ENCODE measurements at regions not wholly inside any gene's neighbourhood (a gene's known extent, or its start where the extent isn't known, plus 50 kb on each side); places are given as distances from the start of the nearest gene placed in this dataset.

- POLR2A ChIA-PET = interaction anchor here (0.6 kb wide), 1 partner anchor 140 kb away, joined by 3 read pairs; no protein-coding TSS in a partner anchor
- CTCF ChIA-PET = no interaction called here
- Mint-ChIP-seq H3K9me3 (ENCODE audit: low read depth) (peaks cover 10% of the 10 kb centered on the region), H3K36me3 (ENCODE audit: low read depth) (peaks cover 6% of the 10 kb centered on the region), H3K27ac (peak overlapping the region; percentile 77), H3K4me3 (no peak overlapping the region), H3K4me1 (peaks cover 30% of the 10 kb centered on the region), H3K27me3 (no peaks in the 10 kb centered on the region)
- ATAC-seq (peak; percentile 73), DNase-seq (peak; percentile 33)
- intact Hi-C loops (cut with DNase I, micrococcal nuclease) = loop anchor here (1.0 to 5.0 kb wide), 8 partner anchors 16 to 510 kb away; no protein-coding TSS in a partner anchor
Measured at GRCh38 chr10:3622427-3622826, 162.6 kb downstream of the KLF6 start.

GRCh38 chr10:3620818-3621217 is 164.2 kb downstream of the KLF6 start:
- Mint-ChIP-seq H3K36me3 (ENCODE audit: low read depth) (peaks cover 6% of the 10 kb centered on the region), H3K27ac (no peak overlapping the region), H3K9me3 (ENCODE audit: low read depth) (peaks cover 10% of the 10 kb centered on the region), H3K4me3 (no peak overlapping the region), H3K27me3 (no peaks in the 10 kb centered on the region), H3K4me1 (peaks cover 30% of the 10 kb centered on the region)
- DNase-seq (no peak), ATAC-seq (no peak)
- ChIA-PET CTCF (no interaction called here), POLR2A (no interaction called here)
- intact Hi-C loops (cut with DNase I, micrococcal nuclease) = loop anchor here in 1 of 2 experiments (5.0 kb wide), 1 partner anchor 511 kb away; no protein-coding TSS in a partner anchor

GRCh38 chr10:3619241-3619640 is 165.8 kb downstream of the KLF6 start:
- intact Hi-C loops (cut with DNase I, micrococcal nuclease) = no loop called here
- no peak overlapping the region for H3K4me3 Mint-ChIP-seq
- peaks cover 6% of the 10 kb centered on the region for H3K36me3 Mint-ChIP-seq (ENCODE audit: low read depth)
- no peaks in the 10 kb centered on the region for H3K27me3 Mint-ChIP-seq
- H3K9me3 Mint-ChIP-seq (ENCODE audit: low read depth) = peaks cover 10% of the 10 kb centered on the region
- CTCF ChIA-PET = no interaction called here
- H3K4me1 Mint-ChIP-seq = peaks cover 24% of the 10 kb centered on the region
- ATAC-seq = no peak
- H3K27ac Mint-ChIP-seq = no peak overlapping the region
- no peak for DNase-seq
- POLR2A ChIA-PET = no interaction called here

GRCh38 chr10:3616880-3617279 is 168.1 kb downstream of the KLF6 start:
- ChIA-PET CTCF (no interaction called here), POLR2A (no interaction called here)
- H3K27me3 Mint-ChIP-seq = no peaks in the 10 kb centered on the region
- ATAC-seq = no peak
- H3K9me3 Mint-ChIP-seq (ENCODE audit: low read depth) = peaks cover 17% of the 10 kb centered on the region
- peaks cover 3% of the 10 kb centered on the region for H3K4me1 Mint-ChIP-seq
- no peak overlapping the region for H3K4me3 Mint-ChIP-seq
- intact Hi-C loops (cut with DNase I, micrococcal nuclease) = no loop called here
- peaks cover 8% of the 10 kb centered on the region for H3K36me3 Mint-ChIP-seq (ENCODE audit: low read depth)
- no peak overlapping the region for H3K27ac Mint-ChIP-seq
- no peak for DNase-seq

- Mint-ChIP-seq H3K4me1 (no peaks in the 10 kb centered on the region), H3K9me3 (ENCODE audit: low read depth) (peaks cover 28% of the 10 kb centered on the region), H3K36me3 (ENCODE audit: low read depth) (peaks cover 12% of the 10 kb centered on the region), H3K27me3 (no peaks in the 10 kb centered on the region), H3K27ac (no peak overlapping the region), H3K4me3 (no peak overlapping the region)
- ChIA-PET POLR2A (no interaction called here), CTCF (no interaction called here)
- DNase-seq (no peak), ATAC-seq (no peak)
- intact Hi-C loops (cut with DNase I, micrococcal nuclease) = no loop called here
Measured at GRCh38 chr10:3613318-3613717, 171.7 kb downstream of the KLF6 start.

- Mint-ChIP-seq H3K4me3 (no peak overlapping the region), H3K27ac (no peak overlapping the region), H3K27me3 (no peaks in the 10 kb centered on the region), H3K4me1 (no peaks in the 10 kb centered on the region), H3K36me3 (ENCODE audit: low read depth) (peaks cover 15% of the 10 kb centered on the region), H3K9me3 (ENCODE audit: low read depth) (peaks cover 33% of the 10 kb centered on the region)
- CTCF ChIA-PET = no interaction called here
- no peak for DNase-seq
- intact Hi-C loops (cut with DNase I, micrococcal nuclease) = no loop called here
- POLR2A ChIA-PET = no interaction called here
- ATAC-seq = peak; percentile 36
Measured at GRCh38 chr10:3612183-3613001, 172.6 kb downstream of the KLF6 start.

- ATAC-seq (peak; percentile 96), DNase-seq (no peak)
- peaks cover 14% of the 10 kb centered on the region for H3K36me3 Mint-ChIP-seq (ENCODE audit: low read depth)
- ChIA-PET POLR2A (no interaction called here), CTCF (interaction anchor here (0.6 kb wide), 1 partner anchor 125 kb away, joined by 3 read pairs; no protein-coding TSS in a partner anchor)
- intact Hi-C loops (cut with DNase I, micrococcal nuclease) = loop anchor here (1.0 to 2.0 kb wide), 2 partner anchors 16 kb away; no protein-coding TSS in a partner anchor
- peaks cover 15% of the 10 kb centered on the region for H3K4me1 Mint-ChIP-seq
- no peak overlapping the region for H3K4me3 Mint-ChIP-seq
- peaks cover 2% of the 10 kb centered on the region for H3K27me3 Mint-ChIP-seq
- H3K9me3 Mint-ChIP-seq (ENCODE audit: low read depth) = peaks cover 30% of the 10 kb centered on the region
- H3K27ac Mint-ChIP-seq = peak overlapping the region; percentile 5
Measured at GRCh38 chr10:3606309-3606708, 178.7 kb downstream of the KLF6 start.

GRCh38 chr10:3605882-3606281 is 179.1 kb downstream of the KLF6 start:
- DNase-seq = peak; percentile 12
- peaks cover 25% of the 10 kb centered on the region for H3K9me3 Mint-ChIP-seq (ENCODE audit: low read depth)
- peaks cover 2% of the 10 kb centered on the region for H3K27me3 Mint-ChIP-seq
- ChIA-PET CTCF (no interaction called here), POLR2A (no interaction called here)
- intact Hi-C loops (cut with DNase I, micrococcal nuclease) = loop anchor here (1.0 to 2.0 kb wide), 2 partner anchors 16 to 17 kb away; no protein-coding TSS in a partner anchor
- no peak for ATAC-seq
- H3K4me3 Mint-ChIP-seq = no peak overlapping the region
- peaks cover 15% of the 10 kb centered on the region for H3K4me1 Mint-ChIP-seq
- no peak overlapping the region for H3K27ac Mint-ChIP-seq
- peaks cover 14% of the 10 kb centered on the region for H3K36me3 Mint-ChIP-seq (ENCODE audit: low read depth)

GRCh38 chr10:3595736-3596135 is 189.3 kb downstream of the KLF6 start:
- no peaks in the 10 kb centered on the region for H3K4me1 Mint-ChIP-seq
- H3K27ac Mint-ChIP-seq = no peak overlapping the region
- H3K4me3 Mint-ChIP-seq = no peak overlapping the region
- peaks cover 5% of the 10 kb centered on the region for H3K27me3 Mint-ChIP-seq
- intact Hi-C loops (cut with DNase I, micrococcal nuclease) = no loop called here
- POLR2A ChIA-PET = no interaction called here
- CTCF ChIA-PET = interaction anchor here (0.7 kb wide), 1 partner anchor 1159 kb away, joined by 3 read pairs; no protein-coding TSS in a partner anchor
- ATAC-seq = no peak
- DNase-seq = no peak
- no peaks in the 10 kb centered on the region for H3K9me3 Mint-ChIP-seq (ENCODE audit: low read depth)
- no peaks in the 10 kb centered on the region for H3K36me3 Mint-ChIP-seq (ENCODE audit: low read depth)

GRCh38 chr10:3593611-3594010 is 191.4 kb downstream of the KLF6 start:
- no peak overlapping the region for H3K27ac Mint-ChIP-seq
- ChIA-PET CTCF (no interaction called here), POLR2A (no interaction called here)
- no peak overlapping the region for H3K4me3 Mint-ChIP-seq
- no peaks in the 10 kb centered on the region for H3K4me1 Mint-ChIP-seq
- H3K9me3 Mint-ChIP-seq (ENCODE audit: low read depth) = no peaks in the 10 kb centered on the region
- ATAC-seq (no peak), DNase-seq (no peak)
- no peaks in the 10 kb centered on the region for H3K36me3 Mint-ChIP-seq (ENCODE audit: low read depth)
- no peaks in the 10 kb centered on the region for H3K27me3 Mint-ChIP-seq
- intact Hi-C loops (cut with DNase I, micrococcal nuclease) = no loop called here

- H3K4me3 Mint-ChIP-seq = no peak overlapping the region
- POLR2A ChIA-PET = no interaction called here
- no peaks in the 10 kb centered on the region for H3K36me3 Mint-ChIP-seq (ENCODE audit: low read depth)
- intact Hi-C loops (cut with DNase I, micrococcal nuclease) = no loop called here
- DNase-seq (no peak), ATAC-seq (no peak)
- peaks cover 3% of the 10 kb centered on the region for H3K27me3 Mint-ChIP-seq
- CTCF ChIA-PET = interaction anchor here (0.7 kb wide), 1 partner anchor 69 kb away, joined by 3 read pairs; no protein-coding TSS in a partner anchor
- no peaks in the 10 kb centered on the region for H3K4me1 Mint-ChIP-seq
- no peaks in the 10 kb centered on the region for H3K9me3 Mint-ChIP-seq (ENCODE audit: low read depth)
- H3K27ac Mint-ChIP-seq = no peak overlapping the region
Measured at GRCh38 chr10:3592424-3592823, 192.6 kb downstream of the KLF6 start.

GRCh38 chr10:3588816-3589215 is 196.2 kb downstream of the KLF6 start:
- H3K27ac Mint-ChIP-seq = no peak overlapping the region
- DNase-seq (no peak), ATAC-seq (no peak)
- intact Hi-C loops (cut with DNase I, micrococcal nuclease) = no loop called here
- POLR2A ChIA-PET = no interaction called here
- no peak overlapping the region for H3K4me3 Mint-ChIP-seq
- no peaks in the 10 kb centered on the region for H3K36me3 Mint-ChIP-seq (ENCODE audit: low read depth)
- H3K9me3 Mint-ChIP-seq (ENCODE audit: low read depth) = no peaks in the 10 kb centered on the region
- CTCF ChIA-PET = no interaction called here
- H3K4me1 Mint-ChIP-seq = no peaks in the 10 kb centered on the region
- H3K27me3 Mint-ChIP-seq = peaks cover 3% of the 10 kb centered on the region

All from activated CD4-positive, alpha-beta T cell treated with anti-CD3 and anti-CD28 coated beads for 36 hours (primary cell).